CD4-positive, alpha-beta T cell treated with Interleukin-1 beta for 1 hour (primary cell): ENCODE measurements at regions not wholly inside any gene's neighbourhood (a gene's known extent, or its start where the extent isn't known, plus 50 kb on each side); places are given as distances from the start of the nearest gene placed in this dataset.

Source experiments
- DNase-seq, 2 donors: peaks; one replicate each; pipeline ENCODE4 v3.0.0-alpha.2; 2020 to 2022

- DNase-seq: no peak
Observed at GRCh38 chr17:68812876-68813584, 142.2 kb downstream of the ABCA8 start.

GRCh38 chr17:68809148-68809547 lies 146.0 kb downstream of the ABCA8 start:
- DNase-seq: no peak

DNA sequence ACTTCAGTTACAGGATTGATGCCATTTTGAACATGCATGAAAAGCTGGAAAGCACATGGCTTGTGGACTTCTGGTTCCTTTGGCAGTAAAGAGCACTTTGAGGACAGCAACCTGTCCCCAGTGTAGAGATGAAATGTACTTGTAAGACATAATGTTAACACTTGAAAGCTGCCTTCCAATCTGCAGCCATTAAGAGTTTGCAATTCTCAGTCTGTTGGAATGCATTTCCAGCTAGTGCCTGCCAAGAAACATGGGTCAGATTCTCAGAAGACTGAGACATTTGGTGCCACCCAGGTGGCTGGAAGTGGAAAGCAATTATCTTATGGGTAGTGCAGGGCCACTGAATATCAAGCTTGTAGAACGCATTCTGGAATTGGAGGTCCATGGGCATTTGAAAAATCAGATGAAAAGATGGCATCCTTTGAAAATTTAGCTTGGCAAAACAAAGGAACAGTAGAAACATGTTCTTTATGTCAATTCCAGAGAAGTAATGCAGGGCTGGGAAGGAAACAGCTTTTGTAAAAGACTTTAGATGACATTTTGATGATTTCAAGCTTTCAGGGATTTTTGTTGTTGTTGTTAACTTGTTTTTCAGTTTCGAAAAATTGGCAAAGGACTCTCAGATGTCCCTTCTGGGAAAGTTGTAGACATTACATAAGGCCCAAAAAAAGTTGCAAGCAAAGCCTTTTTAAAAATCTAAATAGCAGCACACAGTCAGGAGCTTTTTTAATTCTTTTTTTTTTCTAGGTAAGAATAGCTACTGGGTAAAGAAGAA lies 147.0 kb downstream of the ABCA8 start:
- no peak for DNase-seq

DNA sequence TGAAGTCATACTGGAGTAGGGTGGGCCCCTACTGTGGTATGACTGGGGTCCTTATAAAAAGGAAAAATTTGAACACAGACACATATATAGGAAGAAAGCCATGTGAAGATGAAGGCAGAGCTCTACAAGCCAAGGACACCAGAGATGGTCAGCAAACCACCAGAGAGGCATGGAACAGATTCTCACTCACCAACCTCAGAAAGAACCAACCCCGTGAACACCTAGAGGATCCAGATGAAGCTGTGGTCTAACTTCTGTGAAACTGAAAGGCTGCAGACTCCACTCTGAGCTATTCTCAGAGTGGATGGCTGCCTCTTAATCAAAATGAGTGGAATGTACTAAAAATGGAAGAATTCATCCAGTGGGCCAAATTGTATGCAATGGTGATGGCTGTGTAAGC lies 149.6 kb downstream of the ABCA8 start:
- DNase-seq: no peak

DNA sequence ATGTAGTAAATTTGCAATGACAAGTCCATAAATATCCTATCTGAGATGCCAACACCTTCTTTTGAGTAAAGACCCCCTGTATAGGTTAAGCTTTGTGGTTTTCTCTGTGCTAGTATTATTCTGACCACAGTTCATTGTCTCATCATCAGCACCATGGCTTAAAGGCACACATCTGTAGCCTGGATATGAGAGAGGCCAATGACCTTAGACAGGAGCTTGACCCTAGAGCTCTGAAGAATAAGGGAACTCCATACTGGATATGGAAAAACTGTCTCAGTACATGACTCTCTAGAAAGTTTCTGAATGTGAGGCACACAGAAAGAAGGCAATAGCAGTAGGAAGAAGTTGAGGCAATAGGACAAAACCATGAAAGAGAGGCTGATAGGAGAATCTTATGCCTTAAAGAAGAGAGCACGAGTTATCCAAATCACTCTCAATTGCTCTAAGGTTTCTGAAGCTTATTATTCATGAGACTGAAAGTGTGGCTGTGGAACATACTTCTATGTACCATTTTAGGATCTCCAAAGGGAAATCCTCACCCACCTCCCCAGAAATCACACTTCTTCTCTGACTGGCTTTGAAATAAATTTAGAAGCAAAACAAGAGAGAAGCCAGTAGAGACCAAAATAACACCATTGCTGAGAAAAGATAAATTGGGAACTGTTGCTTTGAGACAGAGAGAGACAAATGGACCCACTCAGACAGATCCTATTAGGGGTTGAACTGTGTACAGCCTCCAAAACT lies 150.2 kb downstream of the ABCA8 start:
- DNase-seq: no peak

GRCh38 chr17:68803164-68803929 lies 151.8 kb downstream of the ABCA8 start:
- no peak for DNase-seq

DNA sequence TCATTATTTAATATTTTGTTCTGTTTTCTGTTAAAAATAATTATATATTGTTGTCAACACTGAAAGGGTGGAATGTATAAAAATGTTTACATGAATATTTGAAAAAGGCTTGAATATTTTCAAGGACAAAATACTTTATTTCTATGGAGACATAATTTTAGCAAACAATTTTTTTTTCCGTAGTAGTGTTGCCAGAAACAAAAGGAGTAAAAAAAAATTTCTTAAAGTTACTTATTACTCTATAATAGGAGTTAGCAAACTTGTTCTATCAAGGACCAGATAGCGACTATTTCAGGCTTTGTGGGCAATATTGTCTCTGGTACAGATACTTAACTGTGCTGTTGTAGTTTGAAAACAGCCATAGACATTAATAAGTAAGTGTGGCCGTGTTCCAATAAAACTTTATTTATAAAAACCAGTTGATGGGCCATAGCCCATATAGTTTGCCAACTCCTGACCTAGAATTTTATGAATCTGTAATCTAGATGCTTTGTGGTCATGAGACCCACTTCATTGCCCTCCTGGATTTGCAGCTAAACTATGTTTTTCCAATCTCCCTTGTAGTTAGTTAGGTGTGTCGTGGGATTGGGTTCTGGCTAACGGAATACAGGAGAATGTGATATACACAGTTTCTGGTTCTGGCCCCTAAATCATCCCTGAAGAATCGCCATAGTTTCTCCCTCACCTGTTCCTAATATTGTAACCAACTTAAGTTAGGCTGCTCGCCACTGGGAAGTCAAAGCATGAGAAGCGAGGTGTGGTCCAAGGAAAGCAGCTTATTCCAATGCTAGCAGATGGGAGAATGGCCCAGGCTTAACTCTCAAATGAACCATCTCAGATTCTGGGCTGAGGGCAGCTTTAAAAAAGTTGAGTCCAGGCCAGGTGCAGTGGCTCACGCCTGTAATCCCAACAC lies 153.6 kb downstream of the ABCA8 start:
- no peak for DNase-seq

DNA sequence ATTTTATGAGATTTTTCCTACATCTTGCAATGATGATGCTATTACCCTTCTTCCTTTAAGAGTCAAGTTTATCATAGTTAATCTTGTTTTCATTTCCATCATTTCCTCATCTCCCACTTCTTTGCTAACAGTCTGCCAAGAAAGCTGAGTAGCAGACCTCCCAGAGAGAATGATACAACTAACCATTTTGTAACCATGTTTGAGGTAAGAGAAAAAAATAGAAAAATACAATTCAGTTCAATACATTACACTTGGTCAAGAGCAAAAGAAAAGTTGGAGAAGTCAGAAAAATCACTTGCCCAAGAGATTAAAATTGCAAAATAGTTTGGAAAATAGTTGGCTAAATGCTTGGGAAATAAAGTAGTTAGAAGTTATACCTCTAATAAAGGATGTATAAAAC lies 154.4 kb downstream of the ABCA8 start:
- DNase-seq: no peak

DNA sequence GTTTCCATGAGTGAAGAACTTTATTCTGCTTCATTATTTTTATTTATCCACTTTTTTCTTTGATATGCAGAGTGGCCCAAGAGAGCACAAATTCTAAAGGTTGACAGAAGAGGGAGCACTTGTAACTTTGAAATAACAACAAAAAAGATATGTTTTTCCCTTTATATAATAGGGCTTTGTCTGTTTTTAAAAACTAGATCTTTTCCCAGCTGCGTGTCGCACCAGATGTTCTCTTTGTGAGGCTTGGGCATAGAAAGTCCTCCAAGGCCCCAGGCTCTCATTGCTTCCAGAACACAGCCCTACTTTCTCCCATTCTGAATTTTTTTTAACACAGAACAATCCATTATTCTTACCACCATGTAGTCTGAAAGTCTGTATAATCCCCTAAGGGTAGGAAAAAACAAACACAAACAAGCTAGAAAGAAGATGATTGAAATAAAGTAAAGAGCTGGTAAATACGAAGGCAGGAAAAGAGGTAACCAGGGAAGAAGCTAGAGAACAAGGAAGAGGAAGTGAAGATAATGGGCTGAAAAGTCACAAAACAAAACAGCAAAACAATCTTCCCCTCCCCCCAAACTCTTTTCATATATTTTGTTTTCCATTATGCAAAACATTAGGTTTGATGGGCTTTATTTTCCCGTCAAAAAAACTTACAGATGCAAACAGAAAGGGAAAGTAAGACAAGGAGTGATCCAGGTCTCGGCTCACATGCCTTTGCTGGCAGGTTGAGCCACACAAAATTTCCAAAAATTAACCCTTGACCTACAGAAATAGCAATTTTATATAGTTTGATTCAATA lies 160.4 kb downstream of the ABCA8 start:
- no peak for DNase-seq

DNA sequence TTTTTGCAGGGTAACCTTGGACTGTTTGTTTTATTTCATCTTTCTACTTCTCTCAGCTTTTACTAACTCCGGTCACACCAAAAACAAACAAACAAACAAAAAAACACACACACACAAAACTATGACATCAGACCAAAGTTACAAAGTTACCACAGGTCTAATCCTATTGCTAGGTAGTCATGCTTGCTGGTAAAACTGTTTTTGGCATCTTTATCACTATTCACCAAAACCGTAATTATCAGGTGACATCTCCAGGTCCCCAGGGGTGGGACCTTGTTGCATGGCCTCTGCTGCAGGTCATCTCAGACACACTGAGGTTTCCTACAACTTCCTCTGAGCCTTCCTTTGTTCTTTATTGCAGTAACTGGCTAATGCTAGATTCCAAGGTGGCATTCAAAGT lies 162.3 kb downstream of the ABCA8 start:
- no peak for DNase-seq

- DNase-seq: no peak
Observed at GRCh38 chr17:68792042-68792685, 163.0 kb downstream of the ABCA8 start.

DNA sequence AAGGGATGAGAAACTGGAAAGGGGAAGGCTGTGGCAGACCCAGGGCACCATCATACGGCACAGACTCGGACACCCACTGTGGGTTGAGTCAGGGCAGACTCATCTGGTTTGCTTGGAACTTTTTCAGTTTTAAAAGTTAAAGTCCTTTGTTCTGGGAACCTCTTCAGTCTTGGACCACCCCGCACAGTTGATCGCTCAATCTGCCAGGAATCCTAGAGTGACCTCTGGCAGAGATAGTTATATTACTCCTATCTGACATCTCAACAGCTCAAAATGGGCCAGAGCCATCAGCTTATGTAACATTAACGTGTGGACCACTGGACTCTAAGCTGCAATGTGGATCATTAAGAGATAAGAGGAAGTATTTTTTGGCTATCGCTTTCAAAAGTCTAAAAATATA lies 164.3 kb downstream of the ABCA8 start:
- no peak for DNase-seq

GRCh38 chr17:68790492-68790891 lies 164.7 kb downstream of the ABCA8 start:
- DNase-seq: no peak

DNA sequence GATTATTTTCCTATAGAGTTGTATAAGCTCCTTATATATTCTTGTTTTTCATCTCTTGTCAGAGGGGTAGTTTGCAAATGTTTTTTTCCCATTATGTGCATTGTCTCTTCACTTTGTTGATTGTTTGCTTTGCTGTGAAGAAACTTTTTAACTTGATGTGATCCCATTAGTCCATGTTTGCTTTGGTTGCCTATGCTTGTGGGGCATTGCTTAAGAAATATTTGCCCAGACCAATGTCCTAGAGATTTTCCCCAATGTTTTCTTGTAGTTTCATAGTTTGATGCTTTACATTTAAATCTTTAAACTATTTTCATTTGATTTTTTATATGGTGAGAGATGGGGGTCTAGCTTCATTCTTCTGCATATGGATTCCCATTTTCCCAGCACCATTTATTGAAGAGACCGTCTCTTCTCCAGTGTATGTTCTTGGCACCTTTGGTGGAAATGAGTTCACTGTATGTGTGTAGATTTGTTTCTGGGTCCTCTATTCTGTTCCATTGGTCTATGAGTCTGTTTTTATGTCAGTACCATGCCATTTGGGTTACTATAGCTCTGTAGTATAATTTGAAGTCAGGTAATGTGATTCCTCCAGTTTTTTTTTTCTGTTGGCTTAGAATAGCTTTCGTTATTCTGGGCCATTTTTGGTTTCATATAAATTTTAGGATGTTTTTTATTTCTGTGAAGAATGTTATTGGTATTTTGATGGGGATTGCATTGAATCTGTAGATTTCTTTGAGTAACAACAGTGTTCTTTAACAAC lies 165.8 kb downstream of the ABCA8 start:
- no peak for DNase-seq

DNA sequence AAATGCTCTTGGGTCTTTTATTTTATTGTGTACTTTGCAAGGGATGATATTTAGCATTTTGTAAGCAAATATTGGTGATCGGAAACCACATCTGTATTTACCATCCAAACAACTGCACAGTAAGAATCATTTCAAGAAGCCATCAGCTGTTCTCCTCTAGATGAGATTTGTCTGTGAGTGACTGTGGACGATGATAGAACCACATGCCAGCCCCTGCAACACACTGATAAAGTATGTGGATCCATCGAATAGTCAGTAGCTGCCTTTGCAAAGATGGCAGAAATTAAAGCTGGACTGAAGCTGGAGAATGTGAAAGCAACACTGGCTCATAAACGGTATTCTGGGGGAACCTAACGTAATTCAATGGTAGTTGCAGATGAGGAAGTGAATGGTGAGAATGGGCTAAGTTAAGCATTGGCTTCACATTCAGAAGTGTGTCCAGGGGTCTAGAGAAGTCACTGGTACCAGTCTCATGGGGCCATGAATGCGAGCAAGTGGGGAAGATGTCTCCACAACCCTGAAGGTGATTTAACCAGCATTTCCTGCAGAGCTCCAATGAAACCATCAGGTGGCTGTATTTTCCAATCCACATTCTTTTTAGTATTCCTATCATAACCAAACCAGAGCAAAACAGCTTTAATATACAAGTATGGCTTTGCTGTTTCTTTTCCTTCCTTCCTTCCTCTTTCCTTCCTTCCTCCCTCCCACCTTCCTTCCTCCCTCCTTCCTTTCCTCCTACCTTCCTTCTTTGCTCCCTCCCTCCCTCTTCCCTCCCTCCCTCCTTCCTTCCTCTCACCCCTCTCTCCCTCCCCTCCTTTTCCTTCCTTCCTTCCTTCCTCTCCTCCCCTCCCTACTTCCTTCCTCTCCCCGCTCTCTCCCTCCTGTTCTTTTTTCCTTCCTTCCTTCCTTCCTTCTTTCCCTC lies 169.4 kb downstream of the ABCA8 start:
- no peak for DNase-seq

- no peak for DNase-seq
Observed at GRCh38 chr17:68784431-68784830, 170.8 kb downstream of the ABCA8 start.

DNA sequence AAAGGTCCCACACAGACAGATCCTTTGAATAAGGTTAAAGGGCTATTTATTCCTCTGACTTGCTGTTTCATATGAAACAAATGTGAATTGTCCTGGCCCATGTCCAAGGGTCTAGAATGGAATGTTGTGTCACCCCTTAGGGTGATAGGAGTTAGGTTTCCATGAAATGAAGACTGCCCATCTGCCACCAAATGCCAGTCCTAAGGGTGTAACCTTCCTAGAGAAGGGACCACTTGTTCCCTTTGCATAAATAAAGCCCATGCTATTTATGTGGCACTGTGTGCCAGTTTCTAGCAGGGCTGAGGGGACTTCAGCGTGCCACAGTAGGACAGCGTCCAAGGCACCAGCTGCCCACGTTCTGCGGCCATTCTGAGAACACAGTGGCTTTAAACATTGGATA lies 171.3 kb downstream of the ABCA8 start:
- no peak for DNase-seq

DNA sequence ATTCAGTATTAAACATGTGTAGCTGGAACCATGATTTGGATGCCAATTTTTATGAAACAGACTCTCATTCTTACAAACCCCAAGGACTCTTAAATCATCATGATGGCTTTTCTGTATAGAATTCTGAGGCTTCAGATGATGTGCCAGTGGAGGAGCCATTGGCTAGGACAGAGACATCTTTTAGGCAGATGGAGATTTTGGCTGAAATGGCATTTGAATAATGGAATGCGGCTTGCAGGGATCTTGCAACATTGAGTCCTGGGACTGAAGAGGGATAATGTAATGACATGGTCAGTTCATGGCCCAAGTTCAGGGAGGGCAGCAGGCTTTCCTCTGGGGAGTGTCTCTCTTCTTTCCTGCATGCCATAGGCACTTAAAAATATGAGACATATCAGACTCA lies 172.4 kb downstream of the ABCA8 start:
- no peak for DNase-seq

DNA sequence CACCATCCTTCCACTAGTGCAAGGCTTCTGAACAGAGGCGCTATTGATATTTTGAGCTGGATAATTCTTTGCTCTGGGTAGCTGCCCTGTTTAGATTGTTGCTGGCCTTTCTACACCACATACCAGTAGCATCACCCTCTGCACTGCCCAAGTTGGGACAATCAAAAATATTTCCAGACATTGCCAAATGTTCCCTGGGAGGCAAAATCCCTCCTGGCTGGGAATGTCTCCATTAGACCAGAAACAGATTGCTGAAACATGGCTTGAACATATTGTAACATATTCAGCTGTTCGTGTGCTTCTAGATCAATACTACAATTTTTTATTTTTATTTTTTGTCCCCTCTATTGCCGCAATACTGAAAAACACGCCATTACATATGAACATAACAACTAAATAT lies 174.6 kb downstream of the ABCA8 start:
- DNase-seq: no peak
